ENCODE measurements at regions not wholly inside any gene's neighbourhood (a gene's known extent, or its start where the extent isn't known, plus 50 kb on each side); places are given as distances from the start of the nearest gene placed in this dataset.

GRCh38 chr14:22300646-22301045 is 288.4 kb downstream of the DAD1 start:
- TF ChIP-seq CTCF (IDR thresholded peaks at IDR 0.05; ENCODE audit: low read depth, low read length) = no peak
- Histone ChIP-seq H3K27me3 (ENCODE audit: control insufficient read depth, insufficient read depth, low read length) (no peaks in the 10 kb centered on the region), H3K27ac (ENCODE audit: low read depth, low read length) (no peak overlapping the region), H3K4me3 (ENCODE audit: low read depth, low read length) (no peak overlapping the region), H3K9me3 (ENCODE audit: control insufficient read depth, insufficient read depth, low read length) (peaks cover 2% of the 10 kb centered on the region; the same call in 1 of the 2 replicates)
- ChIA-PET CTCF (interaction anchor here (0.8 to 3.9 kb wide), 5 partner anchors 20 to 256 kb away, joined by 3 to 17 read pairs (median 5); no protein-coding TSS in a partner anchor), POLR2A (no interaction called here)
- DNase-seq (ENCODE audit: low read depth, low spot score) = peak; percentile 53

- no peak for DNase-seq (ENCODE audit: low read depth, low spot score)
- H3K4me3 ChIP-seq (ENCODE audit: low read depth, low read length) = no peak overlapping the region
- H3K27ac ChIP-seq (ENCODE audit: low read depth, low read length) = no peak overlapping the region
- H3K9me3 ChIP-seq (ENCODE audit: control insufficient read depth, insufficient read depth, low read length) = peaks cover 2% of the 10 kb centered on the region; the same call in 1 of the 2 replicates
- no peak for TF ChIP-seq CTCF (IDR thresholded peaks at IDR 0.05; ENCODE audit: low read depth, low read length)
- POLR2A ChIA-PET = interaction anchor here (0.6 kb wide), 1 partner anchor 329 kb away, joined by 4 read pairs; no protein-coding TSS in a partner anchor
- CTCF ChIA-PET = interaction anchor here (1.0 to 3.5 kb wide), 9 partner anchors 16 to 260 kb away, joined by 3 to 24 read pairs (median 7); no protein-coding TSS in a partner anchor
- H3K27me3 ChIP-seq (ENCODE audit: control insufficient read depth, insufficient read depth, low read length) = no peaks in the 10 kb centered on the region
Observed at GRCh38 chr14:22297376-22297775, 291.6 kb downstream of the DAD1 start.

GRCh38 chr14:22296722-22297121 is 292.3 kb downstream of the DAD1 start:
- peak; percentile 65 for DNase-seq (ENCODE audit: low read depth, low spot score)
- TF ChIP-seq CTCF (IDR thresholded peaks at IDR 0.05; ENCODE audit: low read depth, low read length) = no peak
- CTCF ChIA-PET = interaction anchor here (0.6 to 3.5 kb wide), 9 partner anchors 17 to 172 kb away, joined by 3 to 24 read pairs (median 7); no protein-coding TSS in a partner anchor

GRCh38 chr14:22296088-22296487 is 292.9 kb downstream of the DAD1 start:
- Histone ChIP-seq H3K27ac (ENCODE audit: low read depth, low read length) (no peak overlapping the region), H3K9me3 (ENCODE audit: control insufficient read depth, insufficient read depth, low read length) (peaks cover 2% of the 10 kb centered on the region; the same call in 1 of the 2 replicates), H3K4me3 (ENCODE audit: low read depth, low read length) (no peak overlapping the region), H3K27me3 (ENCODE audit: control insufficient read depth, insufficient read depth, low read length) (no peaks in the 10 kb centered on the region)
- no peak for DNase-seq (ENCODE audit: low read depth, low spot score)
- CTCF ChIA-PET = interaction anchor here (0.6 to 3.5 kb wide), 6 partner anchors 17 to 173 kb away, joined by 3 to 24 read pairs (median 8); no protein-coding TSS in a partner anchor
- no peak for TF ChIP-seq CTCF (IDR thresholded peaks at IDR 0.05; ENCODE audit: low read depth, low read length)
- POLR2A ChIA-PET = no interaction called here

More at GRCh38 chr14:22296722-22297121, 292.3 kb downstream of the DAD1 start:
- Histone ChIP-seq H3K9me3 (ENCODE audit: control insufficient read depth, insufficient read depth, low read length) (peaks cover 2% of the 10 kb centered on the region; the same call in 1 of the 2 replicates), H3K27me3 (ENCODE audit: control insufficient read depth, insufficient read depth, low read length) (no peaks in the 10 kb centered on the region), H3K4me3 (ENCODE audit: low read depth, low read length) (no peak overlapping the region), H3K27ac (ENCODE audit: low read depth, low read length) (no peak overlapping the region)
- POLR2A ChIA-PET = no interaction called here

- ChIA-PET POLR2A (no interaction called here), CTCF (no interaction called here)
- peaks cover 2% of the 10 kb centered on the region; the same call in 1 of the 2 replicates for H3K9me3 ChIP-seq (ENCODE audit: control insufficient read depth, insufficient read depth, low read length)
- H3K27ac ChIP-seq (ENCODE audit: low read depth, low read length) = no peak overlapping the region
- H3K4me3 ChIP-seq (ENCODE audit: low read depth, low read length) = no peak overlapping the region
- H3K27me3 ChIP-seq (ENCODE audit: control insufficient read depth, insufficient read depth, low read length) = no peaks in the 10 kb centered on the region
- TF ChIP-seq CTCF (IDR thresholded peaks at IDR 0.05; ENCODE audit: low read depth, low read length) = no peak
- DNase-seq (ENCODE audit: low read depth, low spot score) = no peak
Observed at GRCh38 chr14:22291406-22291805, 297.6 kb downstream of the DAD1 start.
